NCI-H345 (cell line): ENCODE measurements at regions not wholly inside any gene's neighbourhood (a gene's known extent, or its start where the extent isn't known, plus 50 kb on each side); places are given as distances from the start of the nearest gene placed in this dataset.
"Not testable (repeated sequence)": the region's sequence is repeated elsewhere in the genome, so short reads cannot be mapped to it uniquely, and the experiment has no call there.

Experiments used
- DNase-seq: peaks from one replicate; lab custom pipeline; 2025; lab: John Stamatoyannopoulos, UW

- DNase-seq: no peak
Measured at GRCh38 chr3:178967177-178967532, 104.5 kb downstream of the ZMAT3 start.

- peak; percentile 25 for DNase-seq
Measured at GRCh38 chr3:178966299-178967176, 105.1 kb downstream of the ZMAT3 start.

- DNase-seq: no peak
Measured at GRCh38 chr3:178964551-178964950, 107.1 kb downstream of the ZMAT3 start.

- no peak for DNase-seq
Measured at GRCh38 chr3:178960918-178961317, 110.7 kb downstream of the ZMAT3 start.

GRCh38 chr3:178960181-178960580 lies 111.4 kb downstream of the ZMAT3 start:
- DNase-seq: no peak

- DNase-seq: no peak
Measured at GRCh38 chr3:178950676-178951075, 120.9 kb downstream of the ZMAT3 start.

GRCh38 chr3:178949896-178950295 lies 121.7 kb downstream of the ZMAT3 start:
- DNase-seq: no peak

GRCh38 chr3:178948546-178948945 lies 123.1 kb downstream of the ZMAT3 start:
- DNase-seq: no peak

GRCh38 chr3:178947738-178948137 lies 123.9 kb downstream of the ZMAT3 start:
- no peak for DNase-seq

GRCh38 chr3:178942261-178942660 lies 129.3 kb downstream of the ZMAT3 start:
- not testable (repeated sequence) for DNase-seq

- DNase-seq: no peak
Measured at GRCh38 chr3:178930116-178930515, 141.5 kb downstream of the ZMAT3 start.

GRCh38 chr3:178916223-178916622 lies 155.4 kb downstream of the ZMAT3 start:
- DNase-seq: no peak

GRCh38 chr3:178915365-178915764 lies 156.2 kb downstream of the ZMAT3 start:
- no peak for DNase-seq

- DNase-seq: no peak
Measured at GRCh38 chr3:178907081-178907480, 164.5 kb downstream of the ZMAT3 start.

GRCh38 chr3:178901204-178901603 lies 170.4 kb downstream of the ZMAT3 start:
- peak; percentile 51 for DNase-seq

GRCh38 chr3:178900029-178900646 lies 171.5 kb downstream of the ZMAT3 start:
- DNase-seq: peak; percentile 92

- peak; percentile 42 for DNase-seq
Measured at GRCh38 chr3:178895178-178895789, 176.3 kb downstream of the ZMAT3 start.
